HEK293 (cell line): ENCODE measurements at regions not wholly inside any gene's neighbourhood (a gene's known extent, or its start where the extent isn't known, plus 50 kb on each side); places are given as distances from the start of the nearest gene placed in this dataset.

Source experiments
- CTCF ChIA-PET: fragments of 350-600 bp; formaldehyde crosslinking; extraction: SDS; loops from one replicate; lab custom pipeline; 2021; ENCODE audit warnings: antibody characterized with exemption; lab: Yijun Ruan, JAX
- POLR2A ChIA-PET: fragments of 300-600 bp; formaldehyde crosslinking; extraction: SDS; loops from one replicate; lab custom pipeline; 2020; ENCODE audit warnings: antibody characterized with exemption, inconsistent platforms; lab: Yijun Ruan, JAX
- H3K27ac ChIP-seq: fragments of 200-500 bp; sonication (Bioruptor generic); 2 replicates; pipeline ENCODE4 v1.5.1; 2014; ENCODE audit warnings: low read depth, low read length, control low read depth, inconsistent platforms; ENCODE audit errors: extremely low read depth
- H3K36me3 ChIP-seq, 2 experiments: fragments of 200-500 bp in 1 of 2; sonication (Bioruptor generic) in 1 of 2; 1 replicate in 1 of 2; 2 replicates in 1 of 2; pipeline ENCODE4 v1.5.1; 2014 to 2017; ENCODE audit warnings: inconsistent platforms in 2 of 2, low read length in 2 of 2; ENCODE audit not compliant: control insufficient read depth in 2 of 2, insufficient read depth in 1 of 2
- H3K4me1 ChIP-seq: fragments of 200-500 bp; sonication (Bioruptor generic); 2 replicates; pipeline ENCODE4 v1.5.1; 2014; ENCODE audit warnings: mild to moderate bottlenecking, low read length, inconsistent platforms; ENCODE audit not compliant: control insufficient read depth, insufficient read depth
- H3K4me3 ChIP-seq: 2 replicates; pipeline ENCODE4 v1.5.1; 2011; ENCODE audit warnings: low read depth, mild to moderate bottlenecking, control low read depth, low read length, moderate library complexity
- H3K9me3 ChIP-seq: fragments of 200-500 bp; sonication (Bioruptor generic); 2 replicates; pipeline ENCODE4 v1.5.1; 2014; ENCODE audit warnings: low read depth, low read length, inconsistent platforms; ENCODE audit not compliant: control insufficient read depth, insufficient read depth
- KLF16 ChIP-seq: fragments of 450-650 bp; formaldehyde crosslinking; IDR thresholded peaks from 2 replicates; pipeline ENCODE4 v1.5.1; 2017; ENCODE audit warnings: missing biosample characterization, missing genetic modification characterization
- TSHZ1 ChIP-seq: fragments of 450-650 bp; formaldehyde crosslinking; IDR thresholded peaks from 2 replicates; pipeline ENCODE4 v1.5.1; 2016; ENCODE audit warnings: missing biosample characterization, missing genetic modification characterization, borderline replicate concordance
- ZBTB7A ChIP-seq: fragments of 450-650 bp; formaldehyde crosslinking; IDR thresholded peaks from 2 replicates; pipeline ENCODE4 v1.5.1; 2016; ENCODE audit warnings: low read depth, missing biosample characterization, missing genetic modification characterization
- ZFP37 ChIP-seq: fragments of 450-650 bp; formaldehyde crosslinking; IDR thresholded peaks from 2 replicates; pipeline ENCODE4 v1.5.1; 2016; ENCODE audit warnings: missing biosample characterization, missing genetic modification characterization
- ZNF132 ChIP-seq: fragments of 450-650 bp; formaldehyde crosslinking; IDR thresholded peaks from 2 replicates; pipeline ENCODE4 v1.5.1; 2017; ENCODE audit warnings: missing biosample characterization, missing genetic modification characterization, borderline replicate concordance
- ZNF133 ChIP-seq: fragments of 450-650 bp; formaldehyde crosslinking; IDR thresholded peaks from 2 replicates; pipeline ENCODE4 v1.5.1; 2016; ENCODE audit warnings: missing biosample characterization, missing genetic modification characterization
- ZNF19 ChIP-seq: fragments of 450-650 bp; formaldehyde crosslinking; IDR thresholded peaks from 2 replicates; pipeline ENCODE4; 2016; ENCODE audit warnings: missing biosample characterization, missing genetic modification characterization, low read depth
- ZNF214 ChIP-seq: fragments of 450-650 bp; formaldehyde crosslinking; IDR thresholded peaks from 2 replicates; pipeline ENCODE4 v1.5.1; 2017; ENCODE audit warnings: missing biosample characterization, mild to moderate bottlenecking, missing genetic modification characterization, borderline replicate concordance
- ZNF221 ChIP-seq: fragments of 450-650 bp; formaldehyde crosslinking; IDR thresholded peaks from 2 replicates; pipeline ENCODE4 v1.5.1; 2017; ENCODE audit warnings: missing biosample characterization, missing genetic modification characterization, borderline replicate concordance
- ZNF324 ChIP-seq: fragments of 450-650 bp; formaldehyde crosslinking; IDR thresholded peaks from 2 replicates; pipeline ENCODE4 v1.5.1; 2016; ENCODE audit warnings: missing biosample characterization, missing genetic modification characterization
- ZNF362 ChIP-seq: fragments of 450-650 bp; formaldehyde crosslinking; IDR thresholded peaks from 2 replicates; pipeline ENCODE4 v1.5.1; 2016; ENCODE audit warnings: missing biosample characterization, missing genetic modification characterization
- ZNF394 ChIP-seq: fragments of 450-650 bp; formaldehyde crosslinking; IDR thresholded peaks from 2 replicates; pipeline ENCODE4 v1.5.1; 2016; ENCODE audit warnings: missing biosample characterization, missing genetic modification characterization, mild to moderate bottlenecking, moderate library complexity, borderline replicate concordance
- ZNF404 ChIP-seq: fragments of 450-650 bp; formaldehyde crosslinking; IDR thresholded peaks from 2 replicates; pipeline ENCODE4 v1.5.1; 2017; ENCODE audit warnings: missing biosample characterization, missing genetic modification characterization
- ZNF423 ChIP-seq: fragments of 450-650 bp; formaldehyde crosslinking; IDR thresholded peaks from 2 replicates; pipeline ENCODE4 v1.5.1; 2016; ENCODE audit warnings: missing biosample characterization, missing genetic modification characterization
- ZNF433 ChIP-seq: fragments of 450-650 bp; formaldehyde crosslinking; IDR thresholded peaks from 2 replicates; pipeline ENCODE4 v1.5.1; 2016; ENCODE audit warnings: missing biosample characterization, missing genetic modification characterization, low read depth
- ZNF529 ChIP-seq: fragments of 450-650 bp; formaldehyde crosslinking; IDR thresholded peaks from 2 replicates; pipeline ENCODE4 v1.5.1; 2017; ENCODE audit warnings: missing genetic modification characterization, missing biosample characterization; ENCODE audit not compliant: insufficient replicate concordance
- ZNF558 ChIP-seq: fragments of 450-650 bp; formaldehyde crosslinking; IDR thresholded peaks from 2 replicates; pipeline ENCODE4 v1.5.1; 2016; ENCODE audit warnings: missing biosample characterization, missing genetic modification characterization
- ZNF571 ChIP-seq: fragments of 450-650 bp; formaldehyde crosslinking; IDR thresholded peaks from 2 replicates; pipeline ENCODE4 v1.5.0; 2017; ENCODE audit warnings: missing biosample characterization, missing genetic modification characterization
- ZNF707 ChIP-seq: fragments of 450-650 bp; formaldehyde crosslinking; IDR thresholded peaks from 2 replicates; pipeline ENCODE4 v1.5.1; 2016; ENCODE audit warnings: missing biosample characterization, missing genetic modification characterization
- ZNF792 ChIP-seq: fragments of 450-650 bp; formaldehyde crosslinking; IDR thresholded peaks from 2 replicates; pipeline ENCODE4 v1.5.1; 2016; ENCODE audit warnings: missing biosample characterization, missing genetic modification characterization
- ZSCAN16 ChIP-seq: fragments of 450-650 bp; formaldehyde crosslinking; IDR thresholded peaks from 2 replicates; pipeline ENCODE4 v1.5.1; 2016; ENCODE audit warnings: missing biosample characterization, missing genetic modification characterization
- TF ChIP-seq, protein P1 (sequence below): fragments of 450-650 bp; formaldehyde crosslinking; IDR thresholded peaks from 2 replicates; pipeline ENCODE4 v1.5.1; 2016; ENCODE audit warnings: missing biosample characterization, missing genetic modification characterization
- TF ChIP-seq, protein P2 (sequence below): sonication (generic); formaldehyde crosslinking; IDR thresholded peaks from 2 replicates; pipeline ENCODE4 v1.8.1; 2022; ENCODE audit warnings: mild to moderate bottlenecking, moderate library complexity, missing genetic modification reagents

DNA sequence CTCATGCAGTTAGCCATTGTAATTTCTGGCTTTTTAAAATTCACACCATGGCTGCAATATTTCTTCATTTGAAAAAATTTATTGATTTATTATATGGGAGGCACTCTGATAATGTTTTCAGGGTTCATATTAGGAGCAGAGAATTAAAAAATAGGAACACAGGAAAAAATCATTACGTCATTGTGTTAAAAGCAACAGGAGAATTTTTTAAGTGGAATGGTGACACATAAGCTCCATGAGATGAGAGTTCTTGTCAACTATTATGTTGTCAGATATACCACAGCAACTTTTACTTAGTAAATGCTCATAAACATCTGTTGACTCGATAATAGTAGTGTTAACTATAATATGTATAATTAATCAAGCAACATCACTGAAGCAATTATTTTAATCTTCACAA, 400.1 kb downstream of the TDRD3 start:
- ChIA-PET CTCF (no interaction called here), POLR2A (no interaction called here)
- Histone ChIP-seq H3K4me1 (no peaks in the 10 kb centered on the region), H3K27ac (no peak overlapping the region), H3K36me3 (no peaks in the 10 kb centered on the region), H3K9me3 (no peaks in the 10 kb centered on the region), H3K4me3 (no peak overlapping the region)
- TF ChIP-seq ZNF214: no peak
- no peak for TF ChIP-seq ZNF404
- no peak for TF ChIP-seq ZNF707 (tag by site-specific recombination)
- TF ChIP-seq, protein P1, sequence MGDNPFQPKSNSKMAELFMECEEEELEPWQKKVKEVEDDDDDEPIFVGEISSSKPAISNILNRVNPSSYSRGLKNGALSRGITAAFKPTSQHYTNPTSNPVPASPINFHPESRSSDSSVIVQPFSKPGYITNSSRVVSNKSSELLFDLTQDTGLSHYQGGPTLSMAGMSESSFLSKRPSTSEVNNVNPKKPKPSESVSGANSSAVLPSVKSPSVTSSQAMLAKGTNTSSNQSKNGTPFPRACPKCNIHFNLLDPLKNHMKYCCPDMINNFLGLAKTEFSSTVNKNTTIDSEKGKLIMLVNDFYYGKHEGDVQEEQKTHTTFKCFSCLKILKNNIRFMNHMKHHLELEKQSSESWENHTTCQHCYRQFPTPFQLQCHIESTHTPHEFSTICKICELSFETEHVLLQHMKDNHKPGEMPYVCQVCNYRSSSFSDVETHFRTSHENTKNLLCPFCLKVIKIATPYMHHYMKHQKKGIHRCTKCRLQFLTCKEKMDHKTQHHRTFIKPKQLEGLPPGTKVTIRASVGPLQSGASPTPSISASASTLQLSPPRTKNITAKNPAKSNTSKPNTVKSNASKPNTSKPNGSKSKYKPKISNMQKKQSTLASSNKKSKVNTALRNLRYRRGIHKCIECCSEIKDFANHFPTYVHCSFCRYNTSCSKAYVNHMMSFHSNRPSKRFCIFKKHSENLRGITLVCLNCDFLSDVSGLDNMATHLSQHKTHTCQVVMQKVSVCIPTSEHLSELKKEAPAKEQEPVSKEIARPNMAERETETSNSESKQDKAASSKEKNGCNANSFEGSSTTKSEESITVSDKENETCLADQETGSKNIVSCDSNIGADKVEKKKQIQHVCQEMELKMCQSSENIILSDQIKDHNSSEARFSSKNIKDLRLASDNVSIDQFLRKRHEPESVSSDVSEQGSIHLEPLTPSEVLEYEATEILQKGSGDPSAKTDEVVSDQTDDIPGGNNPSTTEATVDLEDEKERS: no peak
- TF ChIP-seq KLF16: no peak
- no peak for TF ChIP-seq ZNF423 (tag by site-specific recombination)
- no peak for TF ChIP-seq ZFP37
- no peak for TF ChIP-seq ZNF324
- TF ChIP-seq ZNF792: no peak

- ChIA-PET CTCF (interaction anchor here (1.1 kb wide), 1 partner anchor 149 kb away, joined by 3 read pairs; no protein-coding TSS in a partner anchor), POLR2A (no interaction called here)
- no peak for TF ChIP-seq ZBTB7A
- TF ChIP-seq ZNF362 (tag by site-specific recombination): no peak
- no peak for TF ChIP-seq ZNF221 (tag by site-specific recombination)
- TF ChIP-seq TSHZ1 (tag by site-specific recombination): no peak
- no peak overlapping the region for H3K27ac ChIP-seq
- no peak overlapping the region for H3K4me3 ChIP-seq
- H3K4me1 ChIP-seq: no peaks in the 10 kb centered on the region
- no peaks in the 10 kb centered on the region for H3K9me3 ChIP-seq
- no peaks in the 10 kb centered on the region for H3K36me3 ChIP-seq
Observed at GRCh38 chr13:60794751-60795150, 397.7 kb downstream of the TDRD3 start.

GRCh38 chr13:60790620-60791019, 393.6 kb downstream of the TDRD3 start:
- H3K9me3 ChIP-seq: no peaks in the 10 kb centered on the region
- no peaks in the 10 kb centered on the region for H3K4me1 ChIP-seq
- H3K27ac ChIP-seq: no peak overlapping the region
- no peak overlapping the region for H3K4me3 ChIP-seq
- H3K36me3 ChIP-seq: no peaks in the 10 kb centered on the region
- ChIA-PET POLR2A (no interaction called here), CTCF (no interaction called here)
- TF ChIP-seq ZNF571 (tag by site-specific recombination) (no peak), ZNF529 (no peak), ZNF433 (tag by site-specific recombination) (no peak), ZNF133 (tag by site-specific recombination) (no peak), ZNF394 (no peak), ZNF558 (tag by site-specific recombination) (no peak), ZNF132 (tag by site-specific recombination) (no peak), ZNF19 (no peak), ZSCAN16 (no peak)
- TF ChIP-seq, protein P2, sequence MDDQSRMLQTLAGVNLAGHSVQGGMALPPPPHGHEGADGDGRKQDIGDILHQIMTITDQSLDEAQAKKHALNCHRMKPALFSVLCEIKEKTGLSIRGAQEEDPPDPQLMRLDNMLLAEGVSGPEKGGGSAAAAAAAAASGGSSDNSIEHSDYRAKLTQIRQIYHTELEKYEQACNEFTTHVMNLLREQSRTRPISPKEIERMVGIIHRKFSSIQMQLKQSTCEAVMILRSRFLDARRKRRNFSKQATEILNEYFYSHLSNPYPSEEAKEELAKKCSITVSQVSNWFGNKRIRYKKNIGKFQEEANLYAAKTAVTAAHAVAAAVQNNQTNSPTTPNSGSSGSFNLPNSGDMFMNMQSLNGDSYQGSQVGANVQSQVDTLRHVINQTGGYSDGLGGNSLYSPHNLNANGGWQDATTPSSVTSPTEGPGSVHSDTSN (CRISPR knock-in tag): no peak
